ENCODE measurements at regions not wholly inside any gene's neighbourhood (a gene's known extent, or its start where the extent isn't known, plus 50 kb on each side); places are given as distances from the start of the nearest gene placed in this dataset.

GRCh38 chr4:101599620-101600019 is 190.9 kb upstream of the BANK1 start (continued):
- no peak for TF ChIP-seq PKNOX1 (IDR thresholded peaks at IDR 0.05)

- Histone ChIP-seq H3K27ac (ENCODE audit: control insufficient read depth, insufficient read depth) (no peak overlapping the region), H3K9me3 (replicated peaks; ENCODE audit: control insufficient read depth, insufficient read depth, low read length) (no peaks in the 10 kb centered on the region), H3K79me2 (ENCODE audit: control insufficient read depth, insufficient read depth, low read length) (no peaks in the 10 kb centered on the region), H3K4me1 (ENCODE audit: control insufficient read depth, insufficient read depth, low read length) (no peaks in the 10 kb centered on the region), H3K27me3 (replicated peaks in 1 of 2; ENCODE audit: control insufficient read depth in 2 of 2, insufficient read depth in 2 of 2, low read length in 1 of 2) (no peaks in the 10 kb centered on the region), H3K4me3 (no peak overlapping the region), H2AFZ (ENCODE audit: control insufficient read depth, low read depth, low read length) (no peak overlapping the region), H3K9ac (ENCODE audit: control insufficient read depth, insufficient read depth, low read length) (no peak overlapping the region), H4K20me1 (ENCODE audit: control insufficient read depth, insufficient read depth) (no peaks in the 10 kb centered on the region), H3K4me2 (ENCODE audit: control insufficient read depth, insufficient read depth) (no peak overlapping the region), H3K36me3 (ENCODE audit: control insufficient read depth in 2 of 2, insufficient read depth in 2 of 2, low read length in 1 of 2) (no peaks in the 10 kb centered on the region)
- CTCF ChIA-PET = interaction anchor here (0.6 to 2.1 kb wide), 17 partner anchors 9 to 1504 kb away, joined by 3 to 17 read pairs (median 3); partner anchors contain the start of gene PPP3CA
- in situ Hi-C loops (cut with MboI) = no loop called here
- DNase-seq (ENCODE audit: low read depth, low spot score) = peak; percentile 5
- RAD21 ChIA-PET (ENCODE audit: unreplicated experiment) = interaction anchor here (0.7 to 1.1 kb wide), 8 partner anchors 70 to 429 kb away, joined by 3 to 4 read pairs (median 3); no protein-coding TSS in a partner anchor
- 25% methylated on average over 2 of the region's 2 CpGs for WGBS (ENCODE audit: insufficient coverage, insufficient replicate concordance, low lambda C conversion rate, missing lambda C conversion rate)
- TF ChIP-seq ZSCAN29 (IDR thresholded peaks at IDR 0.05) (no peak), KAT2A (conservative IDR thresholded peaks at IDR 0.05; ENCODE audit: control insufficient read depth, low read depth, low read length) (no peak), RAD21 (IDR thresholded peaks at IDR 0.05; ENCODE audit: insufficient read depth, low read depth, low read length) (peak; percentile 30), RB1 (IDR thresholded peaks at IDR 0.05; ENCODE audit: borderline replicate concordance) (no peak), TBL1XR1 (IDR thresholded peaks at IDR 0.05; ENCODE audit: low read depth, low read length) (no peak), SMC3 (IDR thresholded peaks at IDR 0.05; ENCODE audit: borderline replicate concordance, low read length) (peak; percentile 55; the same call in 1 of the 2 replicates), SPI1 (IDR thresholded peaks at IDR 0.05; ENCODE audit: borderline replicate concordance, insufficient read depth, low read depth, low read length) (peak; percentile 71), CTCF (IDR thresholded peaks at IDR 0.05 in 2 of 3, conservative IDR thresholded peaks at IDR 0.05 in 1 of 3; ENCODE audit: control insufficient read depth in 2 of 3, extremely low read depth in 1 of 3, insufficient read depth in 1 of 3, low read depth in 3 of 3, low read length in 3 of 3) (peak; percentile 41 to 43 (median 43); a peak in 5 of 6 replicates)
- SMC1A ChIA-PET (ENCODE audit: uncharacterized antibody, unreplicated experiment) = interaction anchor here (0.5 to 2.4 kb wide), 14 partner anchors 133 to 1503 kb away, joined by 3 to 13 read pairs (median 3); partner anchors contain the start of gene PPP3CA
- FAIRE-seq = no peak
- peak; percentile 67 for ATAC-seq
- POLR2A ChIA-PET = no interaction called here
- BruUV-seq (replicated peaks) = no TSS peak
- intact Hi-C loops (cut with micrococcal nuclease; ENCODE audit: unreplicated experiment) = loop anchor here (1.0 kb wide), 1 partner anchor 428 kb away; no protein-coding TSS in a partner anchor
Measured at GRCh38 chr4:101596781-101597552, 193.6 kb upstream of the BANK1 start.
